T-cell (primary cell): ENCODE measurements at regions not wholly inside any gene's neighbourhood (a gene's known extent, or its start where the extent isn't known, plus 50 kb on each side); places are given as distances from the start of the nearest gene placed in this dataset.

Experiments used
- ATAC-seq, 4 experiments: fragments of 200-7000 bp in 3 of 4; fragments of 150-1000 bp in 1 of 4; cut with Tn5 transposase; replicated peaks in 1 of 4; 1 replicate in 3 of 4; 2 replicates in 1 of 4; pipeline ENCODE4 v1.10.0; 2021; ENCODE audit warnings: moderate library complexity in 3 of 4, mild to moderate bottlenecking in 2 of 4, moderate number of reproducible peaks in 1 of 4
- CTCF ChIA-PET, 2 donors: fragments of 300-600 bp; sonication (Branson Sonifier 250); formaldehyde crosslinking; loops; one replicate each; lab custom pipeline; 2022; ENCODE audit warnings: antibody characterized with exemption in 2 of 2; lab: Charles Lee
- POLR2A ChIA-PET, 2 donors: fragments of 300-600 bp; sonication (Branson Sonifier 250); formaldehyde crosslinking; loops; one replicate each; lab custom pipeline; 2022; ENCODE audit warnings: antibody characterized with exemption in 2 of 2; lab: Charles Lee
- DNase-seq, 35 experiments: peaks; one replicate each; pipeline versions ENCODE4 v3.0.0 to v3.0.0-alpha.2; 2013 to 2023
- H3K27ac ChIP-seq: one replicate; pipeline ENCODE4 v1.5.1; 2013; ENCODE audit warnings: low read length
- H3K27me3 ChIP-seq, 2 experiments: replicated peaks in 1 of 2; 1 replicate in 1 of 2; 2 replicates in 1 of 2; pipeline versions ENCODE4 v1.6.1 to v1.7.0; 2013; ENCODE audit warnings: low read length in 1 of 2, mixed read lengths in 1 of 2; ENCODE audit not compliant: control insufficient read depth in 2 of 2, insufficient read depth in 2 of 2; ENCODE audit errors: extremely low read depth in 1 of 2
- H3K36me3 ChIP-seq, 2 donors: 1 replicate in 1 of 2; 2 replicates in 1 of 2; pipeline versions ENCODE4 v1.6.1 to v1.7.0; 2013; ENCODE audit warnings: low read length in 1 of 2; ENCODE audit not compliant: control insufficient read depth in 2 of 2, insufficient read depth in 1 of 2; ENCODE audit errors: extremely low read depth in 1 of 2
- H3K4me1 ChIP-seq, 2 experiments: 1 replicate in 1 of 2; 2 replicates in 1 of 2; pipeline versions ENCODE4 v1.6.1 to v1.7.0; 2013; ENCODE audit warnings: low read length in 2 of 2, mixed read lengths in 1 of 2; ENCODE audit not compliant: insufficient read depth in 2 of 2, control insufficient read depth in 1 of 2; ENCODE audit errors: extremely low read depth in 1 of 2
- H3K4me3 ChIP-seq, 2 donors: 1 replicate in 1 of 2; 2 replicates in 1 of 2; pipeline versions ENCODE4 v1.5.1 to v1.7.0; 2013; ENCODE audit warnings: mild to moderate bottlenecking in 2 of 2, low read length in 1 of 2, moderate library complexity in 1 of 2; ENCODE audit not compliant: control insufficient read depth in 1 of 2; ENCODE audit errors: extremely low read depth in 1 of 2
- H3K9me3 ChIP-seq: 2 replicates; pipeline ENCODE4 v1.7.0; 2013
- H3K27ac Mint-ChIP-seq, 2 donors: one replicate each; pipeline ENCODE4 v1.8.0; 2020 to 2021; ENCODE audit warnings: mild to moderate bottlenecking in 2 of 2, mixed read lengths in 2 of 2
- H3K27me3 Mint-ChIP-seq, 2 donors: one replicate each; pipeline ENCODE4 v1.8.0; 2021 to 2022; ENCODE audit warnings: mixed read lengths in 2 of 2
- H3K36me3 Mint-ChIP-seq: one replicate; pipeline ENCODE4 v1.8.0; 2021; ENCODE audit warnings: mixed read lengths
- H3K4me1 Mint-ChIP-seq, 3 donors: one replicate each; pipeline ENCODE4 v1.8.0; 2020 to 2022; ENCODE audit warnings: mixed read lengths in 3 of 3, mild to moderate bottlenecking in 1 of 3
- H3K4me3 Mint-ChIP-seq, 3 donors: one replicate each; pipeline ENCODE4 v1.8.0; 2020 to 2022; ENCODE audit warnings: mild to moderate bottlenecking in 3 of 3, mixed read lengths in 3 of 3, moderate library complexity in 3 of 3
- H3K9me3 Mint-ChIP-seq, 3 donors: one replicate each; pipeline ENCODE4 v1.8.0; 2020 to 2022; ENCODE audit warnings: mixed read lengths in 3 of 3
- WGBS: methylation state at CpG from one replicate; pipeline ENCODE4 v1.1.5; 2013; ENCODE audit warnings: missing lambda C conversion rate; ENCODE audit not compliant: insufficient coverage; 5-methylcytosine and 5-hydroxymethylcytosine counted together

GRCh38 chr13:69155136-69155535 is 952.5 kb upstream of the ATXN8OS start:
- POLR2A ChIA-PET: no interaction called here
- WGBS: no CpG with 5 or more reads among the region's 2 CpGs

DNA sequence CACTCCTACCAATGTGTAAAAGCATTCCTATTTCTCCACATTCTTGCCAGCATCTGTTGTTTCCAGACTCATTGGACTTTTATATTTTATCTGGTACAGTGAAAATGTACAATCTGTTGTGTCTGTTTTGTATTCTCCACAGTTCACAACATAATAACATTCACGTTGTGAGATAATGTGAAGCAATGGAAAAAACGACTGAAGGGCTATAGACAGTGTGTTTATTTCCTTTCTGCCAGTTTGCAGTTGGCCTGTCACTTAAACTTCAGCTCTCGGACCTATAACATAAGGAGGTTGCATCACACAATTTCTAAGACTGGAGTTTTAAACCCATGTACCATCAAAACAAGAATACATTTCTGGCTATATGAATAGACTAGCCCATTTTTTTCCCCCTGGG is 965.5 kb upstream of the ATXN8OS start:
- Mint-ChIP-seq H3K27me3 (no peaks in the 10 kb centered on the region), H3K4me1 (no peaks in the 10 kb centered on the region), H3K4me3 (no peak overlapping the region), H3K36me3 (no peaks in the 10 kb centered on the region), H3K9me3 (peaks cover 8 to 22% (median 13%) of the 10 kb centered on the region in 3 donors), H3K27ac (no peak overlapping the region)
- WGBS: no CpG with 5 or more reads among the region's 3 CpGs
- no peak overlapping the region for H3K27ac ChIP-seq
- no peak overlapping the region for H3K4me3 ChIP-seq
- H3K9me3 ChIP-seq: no peaks in the 10 kb centered on the region
- no peaks in the 10 kb centered on the region for H3K4me1 ChIP-seq
- H3K36me3 ChIP-seq: no peaks in the 10 kb centered on the region
- CTCF ChIA-PET: no interaction called here
- DNase-seq: no peak
- POLR2A ChIA-PET: no interaction called here
- no peak for ATAC-seq
- H3K27me3 ChIP-seq: no peaks in the 10 kb centered on the region

More at GRCh38 chr13:69155136-69155535, 952.5 kb upstream of the ATXN8OS start:
- Mint-ChIP-seq H3K4me1 (no peaks in the 10 kb centered on the region), H3K9me3 (peaks cover 7 to 16% (median 8%) of the 10 kb centered on the region in 3 donors), H3K4me3 (no peak overlapping the region), H3K27ac (no peak overlapping the region), H3K27me3 (no peaks in the 10 kb centered on the region), H3K36me3 (no peaks in the 10 kb centered on the region)
- no peaks in the 10 kb centered on the region for H3K36me3 ChIP-seq
- H3K9me3 ChIP-seq: no peaks in the 10 kb centered on the region
- H3K27me3 ChIP-seq: no peaks in the 10 kb centered on the region
- no peak overlapping the region for H3K4me3 ChIP-seq
- DNase-seq (no peak), ATAC-seq (no peak)
- CTCF ChIA-PET: no interaction called here
- H3K4me1 ChIP-seq: no peaks in the 10 kb centered on the region
- no peak overlapping the region for H3K27ac ChIP-seq

DNA sequence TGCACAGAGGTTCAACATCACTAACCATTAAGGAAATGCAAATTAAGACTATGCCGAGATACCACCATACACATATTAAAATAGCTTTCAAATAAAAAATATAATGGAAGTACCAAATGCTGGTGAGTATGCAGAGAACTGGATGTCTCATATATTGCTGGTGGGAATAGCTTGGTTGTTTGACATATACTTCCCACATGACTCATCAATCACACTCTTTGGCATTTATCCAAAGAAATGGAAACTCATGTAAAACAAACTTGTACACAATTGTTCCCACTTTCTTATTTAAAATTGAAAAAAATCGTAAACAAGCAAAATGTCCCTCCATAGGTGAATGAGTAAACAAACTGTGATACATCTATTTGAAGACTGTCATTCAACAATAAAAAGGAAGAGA is 982.6 kb upstream of the ATXN8OS start:
- H3K27me3 Mint-ChIP-seq: no peaks in the 10 kb centered on the region
- H3K9me3 ChIP-seq: no peaks in the 10 kb centered on the region
- no peaks in the 10 kb centered on the region for H3K4me1 ChIP-seq
- H3K36me3 Mint-ChIP-seq: no peaks in the 10 kb centered on the region
- no peak overlapping the region for H3K27ac Mint-ChIP-seq
- no peak overlapping the region for H3K4me3 Mint-ChIP-seq
- ChIA-PET CTCF (interaction anchor here in 1 of 2 donors (0.6 kb wide), 1 partner anchor 654 kb away, joined by 4 read pairs; no protein-coding TSS in a partner anchor), POLR2A (no interaction called here)
- DNase-seq (no peak), ATAC-seq (no peak)
- no peaks in the 10 kb centered on the region for H3K4me1 Mint-ChIP-seq
- no CpG with 5 or more reads among the region's 2 CpGs for WGBS
- H3K27ac ChIP-seq: no peak overlapping the region
- H3K4me3 ChIP-seq: no peak overlapping the region
- peaks cover 20 to 58% (median 41%) of the 10 kb centered on the region in 3 donors for H3K9me3 Mint-ChIP-seq
- H3K36me3 ChIP-seq: no peaks in the 10 kb centered on the region
- no peaks in the 10 kb centered on the region for H3K27me3 ChIP-seq

GRCh38 chr13:69109891-69110525 is 997.6 kb upstream of the ATXN8OS start:
- peaks cover 11 to 20% (median 14%) of the 10 kb centered on the region in 3 donors for H3K9me3 Mint-ChIP-seq
- H3K9me3 ChIP-seq: no peaks in the 10 kb centered on the region
- no peak overlapping the region for H3K27ac ChIP-seq
- H3K27me3 Mint-ChIP-seq: no peaks in the 10 kb centered on the region
- ATAC-seq (no peak), DNase-seq (no peak)
- no peak overlapping the region for H3K4me3 ChIP-seq
- H3K4me1 Mint-ChIP-seq: no peaks in the 10 kb centered on the region
- no peaks in the 10 kb centered on the region for H3K36me3 Mint-ChIP-seq
- WGBS: no CpG with 5 or more reads among the region's 3 CpGs
- no peaks in the 10 kb centered on the region for H3K27me3 ChIP-seq
- no peaks in the 10 kb centered on the region for H3K36me3 ChIP-seq
- CTCF ChIA-PET: no interaction called here
- POLR2A ChIA-PET: no interaction called here
- H3K4me1 ChIP-seq: no peaks in the 10 kb centered on the region
- H3K27ac Mint-ChIP-seq: no peak overlapping the region
- H3K4me3 Mint-ChIP-seq: no peak overlapping the region

DNA sequence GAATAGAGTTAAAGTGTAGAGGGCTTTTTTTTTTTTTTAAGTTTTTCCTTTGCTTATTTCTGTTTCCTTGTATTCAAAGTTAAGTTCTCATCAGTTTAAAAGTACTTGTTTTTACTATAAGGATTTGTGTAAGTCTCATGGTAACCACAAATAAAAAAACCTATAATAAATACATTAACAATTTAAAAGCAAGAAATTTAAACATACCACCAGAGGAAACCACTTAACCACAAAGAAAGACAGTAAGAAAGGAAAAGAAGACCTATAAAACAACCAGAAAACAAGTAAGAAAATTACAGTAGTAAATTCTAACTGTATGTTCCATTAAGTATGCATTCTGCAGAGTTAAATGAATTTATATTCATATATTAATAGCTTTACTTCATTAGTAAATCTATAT is 999.1 kb upstream of the ATXN8OS start:
- ATAC-seq: no peak
- no peaks in the 10 kb centered on the region for H3K36me3 Mint-ChIP-seq
- H3K4me3 ChIP-seq: no peak overlapping the region
- no peak overlapping the region for H3K27ac Mint-ChIP-seq
- H3K27me3 ChIP-seq: no peaks in the 10 kb centered on the region
- H3K27me3 Mint-ChIP-seq: no peaks in the 10 kb centered on the region
- peaks cover 13 to 17% (median 15%) of the 10 kb centered on the region in 3 donors for H3K9me3 Mint-ChIP-seq
- H3K4me1 Mint-ChIP-seq: no peaks in the 10 kb centered on the region
- H3K27ac ChIP-seq: no peak overlapping the region
- H3K9me3 ChIP-seq: no peaks in the 10 kb centered on the region
- H3K36me3 ChIP-seq: no peaks in the 10 kb centered on the region
- H3K4me1 ChIP-seq: no peaks in the 10 kb centered on the region
- ChIA-PET CTCF (no interaction called here), POLR2A (interaction anchor here in 1 of 2 donors (0.7 kb wide), 1 partner anchor 13 kb away, joined by 3 read pairs; no protein-coding TSS in a partner anchor)
- no peak overlapping the region for H3K4me3 Mint-ChIP-seq
- no peak for DNase-seq

DNA sequence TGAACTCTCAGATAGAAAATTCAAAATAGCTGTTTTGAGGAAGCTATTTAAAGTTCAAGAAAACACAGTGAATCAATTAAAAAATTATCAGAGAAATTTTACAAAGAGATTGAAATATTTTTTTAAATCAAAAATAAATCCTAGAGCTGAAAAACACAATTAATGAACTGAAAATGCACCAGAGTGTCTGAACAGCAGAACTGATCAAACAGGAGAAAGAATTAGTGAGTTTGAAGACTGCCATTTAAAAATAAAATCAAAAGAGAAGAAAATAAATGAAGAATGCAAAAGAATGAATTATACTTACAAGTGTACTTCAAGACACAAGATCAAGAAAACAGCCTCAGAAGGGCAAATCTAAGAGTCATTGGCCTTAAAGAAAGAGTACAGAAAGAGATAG is 1000.2 kb upstream of the ATXN8OS start:
- Histone ChIP-seq H3K9me3 (no peaks in the 10 kb centered on the region), H3K4me1 (no peaks in the 10 kb centered on the region), H3K4me3 (no peak overlapping the region), H3K27ac (no peak overlapping the region), H3K36me3 (no peaks in the 10 kb centered on the region), H3K27me3 (no peaks in the 10 kb centered on the region)
- Mint-ChIP-seq H3K9me3 (peaks cover 17 to 22% (median 20%) of the 10 kb centered on the region in 3 donors), H3K4me1 (no peaks in the 10 kb centered on the region), H3K27ac (no peak overlapping the region), H3K4me3 (no peak overlapping the region), H3K27me3 (no peaks in the 10 kb centered on the region), H3K36me3 (no peaks in the 10 kb centered on the region)
- no peak for DNase-seq
- CTCF ChIA-PET: no interaction called here
- POLR2A ChIA-PET: interaction anchor here in 1 of 2 donors (0.7 kb wide), 1 partner anchor 248 kb away, joined by 3 read pairs; no protein-coding TSS in a partner anchor
- no peak for ATAC-seq
